Uterus (tissue), 3 donors: ENCODE measurements at regions not wholly inside any gene's neighbourhood (a gene's known extent, or its start where the extent isn't known, plus 50 kb on each side); places are given as distances from the start of the nearest gene placed in this dataset.

ENCODE experiments used
- DNase-seq, 2 donors: peaks; one replicate each; pipeline ENCODE4 v3.0.0-alpha.2; 2019 to 2020
- H3K27ac ChIP-seq, 2 donors: fragments of 200-600 bp; sonication (generic); 1 replicate in 1 of 2; 2 replicates in 1 of 2; pipeline ENCODE4 v1.5.1; 2016 to 2018
- H3K27me3 ChIP-seq, 2 donors: fragments of 200-600 bp; sonication (generic); one replicate each; pipeline ENCODE4 v1.5.1; 2018 to 2019; ENCODE audit warnings: control low read depth in 1 of 2
- H3K36me3 ChIP-seq, 2 donors: fragments of 200-600 bp; sonication (generic); one replicate each; pipeline ENCODE4 v1.5.1; 2019; ENCODE audit warnings: control low read depth in 1 of 2
- H3K4me1 ChIP-seq, 2 donors: fragments of 200-600 bp; sonication (generic); one replicate each; pipeline ENCODE4 v1.5.1; 2018 to 2019; ENCODE audit warnings: control low read depth in 1 of 2
- H3K4me3 ChIP-seq, 2 donors: fragments of 200-600 bp; sonication (generic); 1 replicate in 1 of 2; 2 replicates in 1 of 2; pipeline ENCODE4 v1.5.1; 2018 to 2019; ENCODE audit warnings: mild to moderate bottlenecking in 1 of 2
- H3K9me3 ChIP-seq, 2 donors: fragments of 200-600 bp; sonication (generic); one replicate each; pipeline ENCODE4 v1.5.1; 2019; ENCODE audit warnings: control low read depth in 1 of 2
- POLR2A ChIP-seq, 2 donors: fragments of 450-650 bp; IDR thresholded peaks; one replicate each; pipeline ENCODE4 v1.6.1; 2016; ENCODE audit warnings: antibody characterized with exemption in 2 of 2, mild to moderate bottlenecking in 1 of 2, moderate library complexity in 1 of 2
- intact Hi-C: fragments of 100-400 bp; cut with DNase I; formaldehyde crosslinking; loops from one replicate; pipeline ENCODE4 v1.15.1; 2023; ENCODE audit warnings: low total_unique reads
- TF ChIP-seq, protein P1 (sequence below), 4 experiments: fragments of 200-600 bp in 2 of 4; fragments of 450-650 bp in 2 of 4; sonication (generic) in 2 of 4; IDR thresholded peaks; one replicate each; pipeline ENCODE4 v1.5.1; 2016 to 2019; ENCODE audit warnings: antibody characterized with exemption in 4 of 4, mild to moderate bottlenecking in 2 of 4, moderate library complexity in 1 of 4
- donor health status: DM: yes; HTN: yes; CAD: no.

DNA sequence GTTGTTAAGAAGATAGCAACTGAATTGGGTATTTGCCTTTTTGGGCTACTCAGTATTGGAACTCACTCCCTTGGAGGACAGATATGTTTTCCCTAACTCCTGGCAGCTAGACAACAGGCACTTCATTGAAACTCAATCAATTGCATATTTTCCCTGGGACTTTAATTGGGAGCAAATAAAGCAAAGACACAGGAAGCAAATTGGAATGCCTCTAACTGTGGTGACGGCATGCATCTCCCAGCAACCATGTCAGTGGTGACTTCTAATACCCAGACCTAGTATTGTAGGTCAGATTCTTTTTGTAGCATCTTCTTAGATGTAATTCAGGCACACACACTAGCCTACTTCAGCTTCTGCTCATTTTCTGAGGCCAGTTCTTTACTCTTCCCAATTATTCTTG lies 164.2 kb upstream of the SETBP1 start:
- TF ChIP-seq, protein P1, sequence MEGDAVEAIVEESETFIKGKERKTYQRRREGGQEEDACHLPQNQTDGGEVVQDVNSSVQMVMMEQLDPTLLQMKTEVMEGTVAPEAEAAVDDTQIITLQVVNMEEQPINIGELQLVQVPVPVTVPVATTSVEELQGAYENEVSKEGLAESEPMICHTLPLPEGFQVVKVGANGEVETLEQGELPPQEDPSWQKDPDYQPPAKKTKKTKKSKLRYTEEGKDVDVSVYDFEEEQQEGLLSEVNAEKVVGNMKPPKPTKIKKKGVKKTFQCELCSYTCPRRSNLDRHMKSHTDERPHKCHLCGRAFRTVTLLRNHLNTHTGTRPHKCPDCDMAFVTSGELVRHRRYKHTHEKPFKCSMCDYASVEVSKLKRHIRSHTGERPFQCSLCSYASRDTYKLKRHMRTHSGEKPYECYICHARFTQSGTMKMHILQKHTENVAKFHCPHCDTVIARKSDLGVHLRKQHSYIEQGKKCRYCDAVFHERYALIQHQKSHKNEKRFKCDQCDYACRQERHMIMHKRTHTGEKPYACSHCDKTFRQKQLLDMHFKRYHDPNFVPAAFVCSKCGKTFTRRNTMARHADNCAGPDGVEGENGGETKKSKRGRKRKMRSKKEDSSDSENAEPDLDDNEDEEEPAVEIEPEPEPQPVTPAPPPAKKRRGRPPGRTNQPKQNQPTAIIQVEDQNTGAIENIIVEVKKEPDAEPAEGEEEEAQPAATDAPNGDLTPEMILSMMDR (IDR thresholded peaks at IDR 0.05): no peak
- no peak for TF ChIP-seq POLR2A (IDR thresholded peaks at IDR 0.05)
- Histone ChIP-seq H3K9me3 (no peaks in the 10 kb centered on the region), H3K27ac (no peak overlapping the region), H3K4me1 (no peaks in the 10 kb centered on the region), H3K27me3 (no peaks in the 10 kb centered on the region), H3K36me3 (no peaks in the 10 kb centered on the region), H3K4me3 (no peak overlapping the region)
- DNase-seq: no peak
- intact Hi-C loops: no loop called here

DNA sequence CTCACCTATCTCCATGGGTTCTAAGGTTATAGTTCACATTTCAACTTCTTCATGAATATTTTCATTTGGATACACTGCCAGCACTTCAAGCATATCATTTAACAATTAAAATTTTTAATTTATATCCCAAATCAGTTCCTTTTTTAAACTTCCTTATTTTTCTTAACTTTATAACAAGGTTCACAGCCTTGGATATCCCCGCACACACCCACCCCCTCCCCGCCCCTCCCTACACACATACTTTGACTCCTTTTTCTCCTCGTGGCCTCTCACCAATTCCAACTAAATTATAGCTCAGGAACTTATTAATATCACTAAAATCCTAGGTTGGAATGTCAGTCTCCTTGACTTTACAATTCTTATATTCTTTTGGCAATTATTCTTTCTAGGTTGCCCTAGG lies 163.6 kb upstream of the SETBP1 start:
- intact Hi-C loops: no loop called here
- no peak for TF ChIP-seq POLR2A (IDR thresholded peaks at IDR 0.05)
- TF ChIP-seq, protein P1 (IDR thresholded peaks at IDR 0.05): no peak
- H3K27ac ChIP-seq: peak overlapping the region in 1 of 2 donors; percentile 64
- no peaks in the 10 kb centered on the region for H3K4me1 ChIP-seq
- no peaks in the 10 kb centered on the region for H3K36me3 ChIP-seq
- no peaks in the 10 kb centered on the region for H3K27me3 ChIP-seq
- H3K9me3 ChIP-seq: no peaks in the 10 kb centered on the region
- DNase-seq: no peak
- H3K4me3 ChIP-seq: no peak overlapping the region

DNA sequence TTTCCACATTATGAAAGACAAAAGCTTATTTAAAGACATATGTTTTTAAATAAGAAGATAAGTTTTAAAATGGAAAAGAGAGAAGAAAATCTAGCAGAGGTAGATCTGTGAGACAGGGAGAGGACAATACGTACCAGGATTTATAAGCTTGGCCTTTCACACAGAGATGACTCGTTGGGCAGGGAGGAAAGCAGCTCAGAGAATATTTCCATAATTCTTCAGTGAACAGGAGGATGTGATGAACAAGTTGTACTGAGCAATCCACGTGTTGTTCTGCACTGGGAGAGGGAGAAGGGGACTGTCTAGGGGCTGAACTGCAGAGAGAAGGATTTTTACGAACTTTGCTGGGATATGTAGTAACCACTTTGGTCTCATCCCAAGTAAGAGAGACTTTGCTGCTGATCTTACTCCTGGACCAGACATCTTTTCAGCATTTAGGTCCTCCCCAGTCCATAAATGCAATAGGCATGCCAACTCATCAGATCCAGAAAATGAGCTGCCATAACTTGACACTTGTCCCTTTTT lies 162.5 kb upstream of the SETBP1 start:
- Histone ChIP-seq H3K4me3 (no peak overlapping the region), H3K27ac (peak overlapping the region; percentile 11 to 64), H3K36me3 (no peaks in the 10 kb centered on the region), H3K9me3 (no peaks in the 10 kb centered on the region), H3K4me1 (no peaks in the 10 kb centered on the region), H3K27me3 (no peaks in the 10 kb centered on the region)
- peak in 1 of 2 donors; percentile 30 for DNase-seq
- TF ChIP-seq, protein P1 (IDR thresholded peaks at IDR 0.05): no peak
- no peak for TF ChIP-seq POLR2A (IDR thresholded peaks at IDR 0.05)
- intact Hi-C loops: no loop called here

DNA sequence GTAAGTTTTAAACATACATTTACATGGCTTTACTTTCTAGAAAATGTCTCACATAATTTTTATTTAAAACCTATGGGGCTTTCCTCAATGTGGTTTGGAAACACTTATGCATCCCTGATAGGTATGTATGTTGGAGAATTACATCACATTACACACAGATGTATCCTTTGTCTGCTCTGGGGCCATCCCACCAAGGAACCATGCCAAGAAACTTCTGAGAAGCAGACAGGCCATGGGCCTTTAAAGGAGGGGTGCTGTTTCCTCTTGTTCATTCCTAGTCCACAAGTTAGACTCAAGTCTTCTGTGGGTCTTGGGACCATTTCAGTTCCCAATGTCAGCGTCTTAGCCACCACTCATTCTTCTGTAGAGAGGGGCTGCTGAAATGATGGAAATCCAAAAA lies 162.0 kb upstream of the SETBP1 start:
- TF ChIP-seq, protein P1 (IDR thresholded peaks at IDR 0.05): no peak
- TF ChIP-seq POLR2A (IDR thresholded peaks at IDR 0.05): no peak
- H3K4me3 ChIP-seq: no peak overlapping the region
- intact Hi-C loops: no loop called here
- no peaks in the 10 kb centered on the region for H3K36me3 ChIP-seq
- no peaks in the 10 kb centered on the region for H3K4me1 ChIP-seq
- H3K27me3 ChIP-seq: no peaks in the 10 kb centered on the region
- DNase-seq: no peak
- no peaks in the 10 kb centered on the region for H3K9me3 ChIP-seq
- H3K27ac ChIP-seq: peak overlapping the region in 1 of 2 donors; percentile 64

DNA sequence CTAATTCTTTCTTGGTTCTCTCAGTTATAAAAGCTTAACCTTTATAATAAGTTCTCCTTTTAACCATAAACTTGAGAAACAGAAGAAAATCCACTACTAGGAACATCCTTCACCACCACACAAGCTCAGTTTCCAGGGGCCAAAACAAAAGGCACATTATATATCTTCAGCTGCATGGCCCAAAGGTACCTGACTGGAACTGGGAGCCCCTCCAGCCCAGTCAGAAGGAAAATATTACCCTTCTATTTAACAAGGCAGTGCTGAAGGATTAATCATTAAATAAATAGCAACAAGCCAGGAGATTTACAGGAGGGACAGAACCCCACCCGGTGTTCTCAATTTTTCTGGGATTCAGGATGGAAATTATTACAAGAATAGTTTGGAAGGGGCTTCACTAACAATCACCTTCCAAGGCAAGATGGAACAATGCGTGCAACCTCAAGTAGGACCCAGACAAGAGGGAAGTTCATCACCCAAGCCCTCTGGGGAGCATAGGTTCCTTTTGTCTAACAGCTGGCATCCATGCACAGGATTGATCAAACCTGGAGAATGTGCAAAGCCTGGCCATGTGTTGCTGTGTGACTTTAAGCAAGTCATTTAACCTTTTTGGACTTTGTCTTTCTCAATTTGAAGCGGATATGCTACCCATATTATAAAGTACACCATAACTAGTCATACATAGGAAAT lies 159.6 kb upstream of the SETBP1 start:
- no peak for DNase-seq
- no peaks in the 10 kb centered on the region for H3K36me3 ChIP-seq
- H3K27me3 ChIP-seq: no peaks in the 10 kb centered on the region
- no peaks in the 10 kb centered on the region for H3K9me3 ChIP-seq
- H3K4me3 ChIP-seq: no peak overlapping the region
- TF ChIP-seq, protein P1 (IDR thresholded peaks at IDR 0.05): no peak
- TF ChIP-seq POLR2A (IDR thresholded peaks at IDR 0.05): no peak
- intact Hi-C loops: no loop called here
- no peak overlapping the region for H3K27ac ChIP-seq
- no peaks in the 10 kb centered on the region for H3K4me1 ChIP-seq
